Activated CD8-positive, alpha-beta memory T cell treated with anti-CD3 and anti-CD28 coated beads, Interleukin-2, amount 50 U/mL, for 1 hour (primary cell): ENCODE measurements at regions not wholly inside any gene's neighbourhood (a gene's known extent, or its start where the extent isn't known, plus 50 kb on each side); places are given as distances from the start of the nearest gene placed in this dataset.
"Not testable (repeated sequence)": the region's sequence is repeated elsewhere in the genome, so short reads cannot be mapped to it uniquely, and the experiment has no call there.

Experiments used
- DNase-seq: peaks from one replicate; pipeline ENCODE4 v3.0.0-alpha.2; 2020; ENCODE audit errors: extremely low read depth

GRCh38 chr7:65621580-65622201 is 248.0 kb downstream of the ZNF92 start:
- not testable (repeated sequence) for DNase-seq

DNA sequence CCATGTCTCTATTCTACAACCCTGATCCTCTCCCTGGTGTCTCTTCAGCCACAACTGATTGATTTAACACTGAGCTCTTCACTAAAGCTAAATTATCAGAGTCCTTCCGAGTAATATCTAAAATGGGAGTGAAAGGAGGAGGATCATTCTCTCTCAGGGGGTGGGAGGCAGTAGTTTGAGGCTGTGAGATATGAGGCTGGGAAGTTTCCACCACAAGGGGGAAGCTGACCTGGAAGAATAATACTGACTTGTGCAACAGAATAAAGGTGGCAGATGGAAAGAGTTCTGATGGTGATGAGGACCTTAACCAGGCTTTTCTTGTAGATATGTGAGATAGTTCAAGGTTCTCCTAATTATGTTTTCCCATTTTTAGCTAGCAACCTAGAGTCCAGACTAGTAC is 241.6 kb upstream of the VKORC1L1 start:
- not testable (repeated sequence) for DNase-seq

GRCh38 chr7:65633587-65634404 is 239.1 kb upstream of the VKORC1L1 start:
- DNase-seq, result not testable (repeated sequence)

DNA sequence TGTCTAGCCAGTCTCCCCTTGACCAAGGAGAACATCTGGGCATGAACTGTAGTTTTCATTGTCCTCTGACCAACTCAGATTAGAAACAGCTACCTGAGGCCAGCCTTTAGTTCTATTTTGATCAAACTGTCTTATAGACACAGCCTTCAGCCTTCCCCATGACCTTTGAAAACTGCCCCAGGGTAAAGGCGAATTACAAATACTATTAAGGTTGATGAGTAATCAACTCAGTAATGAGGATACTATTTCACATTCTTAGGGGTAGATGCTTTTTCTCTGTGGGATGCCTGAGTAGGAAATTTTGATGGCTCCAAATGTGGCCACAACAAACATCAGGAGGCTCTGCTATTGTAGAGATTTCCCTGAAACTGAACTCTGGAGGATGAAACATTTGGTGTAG is 234.0 kb upstream of the VKORC1L1 start:
- DNase-seq, result not testable (repeated sequence)

GRCh38 chr7:65639717-65640116 is 233.2 kb upstream of the VKORC1L1 start:
- DNase-seq, result not testable (repeated sequence)

GRCh38 chr7:65643498-65643897 is 229.4 kb upstream of the VKORC1L1 start:
- not testable (repeated sequence) for DNase-seq

GRCh38 chr7:65647153-65647964 is 225.5 kb upstream of the VKORC1L1 start:
- DNase-seq, result not testable (repeated sequence)

DNA sequence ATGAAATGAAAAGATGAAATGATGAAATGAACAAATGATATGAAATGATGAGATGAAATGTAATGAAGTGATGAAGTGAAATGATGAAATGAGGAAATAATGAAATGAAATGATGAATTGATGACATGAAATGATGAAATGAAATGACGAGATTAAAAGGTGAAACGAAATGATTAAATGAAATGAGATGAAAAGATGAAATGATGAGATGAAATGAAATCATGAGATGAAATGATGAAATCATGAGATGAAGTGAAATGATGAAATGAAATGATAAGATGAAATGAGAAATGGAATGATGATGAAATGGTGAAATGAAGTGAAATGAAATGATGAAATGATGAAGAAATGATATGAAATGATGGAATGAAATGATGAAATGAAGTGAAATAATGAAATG is 221.7 kb upstream of the VKORC1L1 start:
- not testable (repeated sequence) for DNase-seq

DNA sequence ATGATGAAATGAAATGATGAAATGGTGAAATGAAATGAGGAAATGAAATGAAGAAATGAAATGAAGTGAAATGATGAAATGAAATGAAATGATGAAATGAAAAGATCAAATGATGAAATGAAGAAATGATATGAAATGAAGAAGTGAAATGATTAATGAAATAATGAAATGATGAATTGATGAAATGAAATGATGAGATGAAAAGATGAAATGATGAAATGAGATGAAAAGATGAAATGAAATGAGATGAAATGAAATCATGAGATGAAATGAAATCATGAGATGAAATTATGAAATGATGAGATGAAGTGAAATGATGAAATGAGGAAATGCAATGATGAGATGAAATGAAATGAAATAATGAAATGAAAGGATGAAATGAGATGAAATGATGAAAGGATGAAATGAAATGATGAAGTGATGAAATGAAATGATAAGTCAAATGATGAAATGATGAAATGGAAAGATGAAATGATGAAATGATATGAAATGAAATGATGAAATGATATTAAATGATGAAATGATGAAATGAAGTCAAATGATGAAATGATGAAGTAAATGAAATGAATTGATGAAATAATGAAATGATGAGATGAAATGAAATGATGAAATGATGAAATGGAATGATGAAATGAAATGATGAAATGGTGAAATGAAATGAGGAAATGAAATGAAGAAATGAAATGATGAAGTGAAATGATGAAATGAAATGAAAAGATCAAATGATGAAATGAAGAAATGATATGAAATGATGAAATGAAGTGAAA is 220.9 kb upstream of the VKORC1L1 start:
- not testable (repeated sequence) for DNase-seq

GRCh38 chr7:65652669-65653068 is 220.2 kb upstream of the VKORC1L1 start:
- DNase-seq, result not testable (repeated sequence)

DNA sequence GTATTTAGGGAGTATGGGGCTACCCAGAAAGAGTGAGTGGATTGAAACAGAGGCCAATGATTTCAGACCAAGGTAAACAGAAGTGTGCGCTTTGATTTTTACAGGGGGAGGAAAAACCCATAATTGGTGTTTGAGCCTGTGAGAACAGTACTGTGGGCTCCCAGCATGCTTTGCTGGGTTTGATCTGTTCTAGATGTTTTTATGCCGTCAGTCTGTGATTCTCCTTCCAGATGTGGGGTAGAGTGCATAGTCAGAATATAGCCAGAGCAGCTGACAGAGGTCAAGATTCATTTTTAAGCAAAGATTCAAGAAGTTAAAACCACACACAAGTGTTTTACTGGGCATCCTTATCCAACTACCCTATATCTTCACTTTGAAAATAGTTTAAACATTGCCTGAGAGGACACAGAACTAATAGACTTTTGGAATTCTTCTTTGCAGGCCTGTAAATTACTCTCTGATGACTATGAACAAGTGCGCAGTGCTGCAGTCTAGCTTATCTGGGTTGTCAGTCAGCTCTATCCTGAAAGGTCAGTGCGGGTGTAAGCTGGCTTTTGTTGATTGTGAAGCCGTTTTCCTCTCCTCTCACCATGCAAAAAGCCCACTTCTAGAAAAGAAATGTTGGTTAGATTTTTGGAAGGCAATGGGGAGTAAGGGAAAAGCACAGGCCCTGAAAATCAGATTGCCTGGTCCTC is 216.2 kb upstream of the VKORC1L1 start:
- DNase-seq, result not testable (repeated sequence)

- not testable (repeated sequence) for DNase-seq
Observed at GRCh38 chr7:65683362-65683761, 189.5 kb upstream of the VKORC1L1 start.

DNA sequence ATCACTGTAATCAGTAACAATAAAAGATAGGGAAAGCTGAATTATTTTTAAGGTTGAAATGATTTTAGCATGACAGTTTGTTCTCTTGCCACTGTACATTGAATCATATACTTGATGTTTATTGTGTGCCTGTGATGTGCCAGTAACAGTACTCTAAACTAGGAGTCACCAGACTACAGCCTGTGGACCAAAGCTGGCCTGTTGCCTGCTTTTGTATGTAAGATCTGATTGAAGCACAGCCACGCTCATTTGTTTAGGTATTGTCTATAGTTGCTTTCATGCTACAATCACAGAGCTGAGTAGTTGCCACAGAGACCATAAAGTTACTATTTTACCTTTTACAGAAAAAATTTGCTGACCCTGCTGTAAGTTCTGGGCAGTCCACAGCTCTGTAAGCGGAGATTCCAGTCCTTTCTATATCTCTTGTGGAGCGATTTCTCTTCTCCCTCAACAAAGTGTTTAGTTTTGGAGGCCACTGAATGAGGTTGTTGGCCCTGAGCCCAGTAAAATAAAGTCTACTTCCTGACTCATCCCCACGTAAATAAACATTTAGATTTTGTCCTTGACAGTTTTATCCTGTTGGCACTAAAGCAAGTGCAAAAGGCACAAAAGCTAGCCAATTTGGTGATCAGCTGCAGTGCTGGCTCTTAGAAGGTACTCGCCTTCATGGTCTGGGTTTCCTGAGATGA is 173.7 kb upstream of the VKORC1L1 start:
- DNase-seq, result not testable (repeated sequence)

- DNase-seq, result not testable (repeated sequence)
Observed at GRCh38 chr7:65699715-65700356, 173.0 kb upstream of the VKORC1L1 start.

DNA sequence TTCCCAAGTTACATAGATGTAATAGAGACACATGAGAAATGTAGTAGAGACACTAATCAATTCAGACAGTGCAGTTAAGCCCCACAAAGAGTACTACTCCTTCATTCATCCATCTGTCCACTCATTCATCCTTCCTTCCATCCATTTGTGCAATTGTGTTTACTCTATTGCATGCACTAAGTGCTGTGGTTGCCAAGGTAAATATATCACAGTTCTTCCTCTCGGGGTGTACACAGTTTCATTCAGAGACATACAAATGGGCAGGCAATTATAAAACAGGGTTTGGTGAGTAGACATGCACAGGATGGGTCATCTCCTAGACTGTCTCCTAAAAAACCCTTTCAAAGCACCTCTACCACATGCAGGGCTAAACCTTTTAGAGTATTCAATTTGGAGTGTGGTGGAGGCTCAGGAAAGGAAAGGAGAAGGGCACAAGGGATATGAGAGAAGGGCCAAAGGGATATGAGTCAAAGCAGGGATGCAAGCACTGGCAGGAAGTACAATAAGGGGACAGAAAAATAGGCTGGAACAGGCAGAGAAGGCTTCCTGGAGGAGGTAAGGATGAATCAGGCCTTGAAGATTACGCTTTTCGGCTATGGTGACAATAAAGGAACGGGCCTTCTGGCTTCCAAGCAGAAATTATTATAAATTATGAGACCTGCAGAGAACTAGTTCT is 153.6 kb upstream of the VKORC1L1 start:
- not testable (repeated sequence) for DNase-seq

DNA sequence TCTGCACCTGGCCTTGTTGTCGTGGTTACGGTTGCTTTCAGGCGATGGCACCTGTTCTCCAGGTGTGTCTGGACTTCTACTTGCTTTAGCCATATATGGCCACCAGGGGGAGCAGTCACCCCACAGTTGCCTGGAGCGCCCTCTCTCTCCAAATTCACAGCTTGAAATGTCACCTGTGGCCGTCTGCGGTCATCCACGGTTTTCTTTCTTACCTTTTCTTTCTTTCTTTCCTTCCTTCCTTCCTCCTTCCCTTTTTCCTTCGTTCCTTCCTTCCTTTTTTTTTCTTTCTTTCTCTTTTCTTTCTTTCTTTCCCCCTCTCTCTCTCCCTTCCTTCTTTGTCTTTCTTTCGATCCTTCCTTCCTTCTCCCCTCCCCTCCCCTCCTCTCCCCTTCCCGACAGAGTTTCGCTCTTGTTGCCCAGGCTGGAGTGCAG is 150.5 kb upstream of the VKORC1L1 start:
- DNase-seq, result peak; percentile 34

GRCh38 chr7:65727182-65727581 is 145.7 kb upstream of the VKORC1L1 start:
- DNase-seq, result not testable (repeated sequence)

- no peak for DNase-seq
Observed at GRCh38 chr7:65731129-65731528, 141.7 kb upstream of the VKORC1L1 start.

DNA sequence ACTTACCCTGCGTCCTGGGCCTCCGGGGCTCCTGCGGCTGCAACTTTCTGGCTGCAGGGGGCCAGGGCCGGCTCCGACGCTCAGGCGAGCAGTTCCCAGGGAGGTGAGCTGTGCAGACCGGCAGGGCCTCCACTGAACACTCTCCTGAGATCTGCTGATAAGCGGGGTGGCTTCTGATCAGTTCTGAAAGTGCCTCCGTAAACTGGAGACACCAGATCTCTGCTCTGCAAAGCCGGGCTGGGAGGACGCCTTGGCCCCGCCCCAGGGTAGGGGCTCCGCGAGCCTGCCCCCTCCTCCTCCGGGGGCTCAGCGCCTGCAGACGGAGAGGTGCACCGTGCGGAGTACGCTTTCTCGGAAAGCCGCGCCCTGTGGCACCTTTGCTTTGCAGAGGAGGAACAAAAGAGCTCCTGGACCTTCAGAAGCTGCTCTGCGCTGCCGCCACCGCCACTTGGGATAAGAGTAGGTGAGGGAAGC is 141.3 kb upstream of the VKORC1L1 start:
- DNase-seq, result no peak
